Epithelial cell of esophagus (primary cell): ENCODE measurements at regions not wholly inside any gene's neighbourhood (a gene's known extent, or its start where the extent isn't known, plus 50 kb on each side); places are given as distances from the start of the nearest gene placed in this dataset.

ENCODE experiments used
- DNase-seq: peaks from one replicate; pipeline ENCODE4 v3.0.0; 2010; ENCODE audit warnings: low read depth
- H3K4me3 ChIP-seq: 2 replicates; pipeline ENCODE4 v1.5.1; 2011; ENCODE audit warnings: mild to moderate bottlenecking, low read length, control low read depth
- TF ChIP-seq, protein P1 (sequence below): IDR thresholded peaks from 2 replicates; pipeline ENCODE4 v1.5.1; 2011; ENCODE audit warnings: low read depth, mild to moderate bottlenecking, low read length, control low read depth, inconsistent platforms; ENCODE audit not compliant: insufficient read depth; ENCODE audit errors: missing control alignments

DNA sequence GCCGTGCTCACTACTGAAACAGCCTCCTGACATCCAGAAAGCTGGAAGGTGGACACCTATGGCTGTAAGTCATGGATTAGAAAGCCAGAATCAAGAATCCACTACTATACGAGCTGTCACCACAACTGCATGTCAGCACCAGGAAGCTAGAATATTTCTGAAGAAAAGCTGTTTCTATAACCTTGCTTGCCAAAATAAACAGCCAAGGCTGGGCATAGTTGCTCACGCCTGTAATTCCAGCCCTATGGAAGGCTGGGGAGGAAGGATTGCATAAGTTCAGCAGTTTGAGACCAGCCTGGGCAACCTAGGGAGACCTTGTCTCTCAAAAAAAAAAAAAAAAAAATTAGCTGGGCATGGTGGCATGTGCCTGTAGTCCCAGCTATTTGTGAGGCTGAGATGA, 96.3 kb upstream of the GAREM1 start:
- no peak overlapping the region for H3K4me3 ChIP-seq
- TF ChIP-seq, protein P1, sequence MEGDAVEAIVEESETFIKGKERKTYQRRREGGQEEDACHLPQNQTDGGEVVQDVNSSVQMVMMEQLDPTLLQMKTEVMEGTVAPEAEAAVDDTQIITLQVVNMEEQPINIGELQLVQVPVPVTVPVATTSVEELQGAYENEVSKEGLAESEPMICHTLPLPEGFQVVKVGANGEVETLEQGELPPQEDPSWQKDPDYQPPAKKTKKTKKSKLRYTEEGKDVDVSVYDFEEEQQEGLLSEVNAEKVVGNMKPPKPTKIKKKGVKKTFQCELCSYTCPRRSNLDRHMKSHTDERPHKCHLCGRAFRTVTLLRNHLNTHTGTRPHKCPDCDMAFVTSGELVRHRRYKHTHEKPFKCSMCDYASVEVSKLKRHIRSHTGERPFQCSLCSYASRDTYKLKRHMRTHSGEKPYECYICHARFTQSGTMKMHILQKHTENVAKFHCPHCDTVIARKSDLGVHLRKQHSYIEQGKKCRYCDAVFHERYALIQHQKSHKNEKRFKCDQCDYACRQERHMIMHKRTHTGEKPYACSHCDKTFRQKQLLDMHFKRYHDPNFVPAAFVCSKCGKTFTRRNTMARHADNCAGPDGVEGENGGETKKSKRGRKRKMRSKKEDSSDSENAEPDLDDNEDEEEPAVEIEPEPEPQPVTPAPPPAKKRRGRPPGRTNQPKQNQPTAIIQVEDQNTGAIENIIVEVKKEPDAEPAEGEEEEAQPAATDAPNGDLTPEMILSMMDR, result no peak
- no peak for DNase-seq

- H3K4me3 ChIP-seq, result no peak overlapping the region
- no peak for DNase-seq
- TF ChIP-seq, protein P1, result no peak
These were observed 83.1 kb upstream of the GAREM1 start for GRCh38 chr18:32553640-32554365.

DNA sequence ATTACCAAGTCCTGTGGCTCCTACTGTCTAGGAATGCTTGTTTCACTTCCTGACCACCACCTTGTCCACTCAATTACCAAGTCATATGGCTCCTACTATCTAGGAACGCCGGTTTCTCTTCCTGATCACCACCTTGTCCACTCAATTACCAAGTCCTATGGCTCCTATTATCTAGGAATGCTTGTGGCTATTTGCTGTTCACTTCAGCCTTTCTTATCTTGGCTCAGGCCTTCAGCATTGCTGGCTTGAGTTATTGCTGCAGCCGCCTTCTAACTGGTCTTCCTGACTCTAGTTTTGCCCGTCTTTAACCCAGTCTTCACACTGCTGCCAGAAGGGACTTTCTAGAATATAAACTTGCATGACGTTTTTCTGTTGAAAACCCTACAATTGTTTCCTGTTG, 82.5 kb upstream of the GAREM1 start:
- TF ChIP-seq, protein P1, result no peak
- no peak overlapping the region for H3K4me3 ChIP-seq
- DNase-seq, result no peak

DNA sequence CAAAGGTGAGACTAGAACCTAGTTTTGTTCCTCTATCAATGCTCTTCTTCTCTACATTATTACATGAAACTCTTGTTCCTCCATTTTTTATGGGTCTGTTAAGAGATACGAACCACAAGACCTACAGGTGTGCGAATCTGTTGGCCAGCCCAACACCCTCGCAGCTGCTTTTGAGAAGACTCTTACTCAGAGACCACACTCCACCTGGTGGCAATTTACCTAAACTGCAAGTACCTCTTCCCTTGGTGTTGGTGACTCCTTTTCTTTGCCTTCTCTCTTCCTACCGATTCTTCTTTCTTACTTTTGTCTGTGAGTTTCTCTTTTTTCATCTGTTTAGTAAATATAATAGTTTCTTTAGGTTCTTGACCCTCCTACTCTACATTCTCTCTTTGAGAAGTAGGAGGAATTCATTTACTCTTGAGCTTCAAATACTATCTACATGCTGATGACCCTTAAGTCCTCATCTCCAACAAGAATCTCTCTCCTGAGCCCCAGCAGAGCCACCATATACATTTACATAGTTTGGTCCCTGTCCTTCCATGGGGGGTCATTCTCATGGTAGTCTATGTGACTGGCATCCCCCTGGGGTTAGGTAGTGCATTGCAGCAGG, 81.8 kb upstream of the GAREM1 start:
- DNase-seq, result peak; percentile 85
- no peak overlapping the region for H3K4me3 ChIP-seq
- TF ChIP-seq, protein P1, result peak; percentile 87

GRCh38 chr18:32550963-32551362, 80.3 kb upstream of the GAREM1 start:
- no peak overlapping the region for H3K4me3 ChIP-seq
- peak; percentile 21 for DNase-seq
- TF ChIP-seq, protein P1, result peak; percentile 28

DNA sequence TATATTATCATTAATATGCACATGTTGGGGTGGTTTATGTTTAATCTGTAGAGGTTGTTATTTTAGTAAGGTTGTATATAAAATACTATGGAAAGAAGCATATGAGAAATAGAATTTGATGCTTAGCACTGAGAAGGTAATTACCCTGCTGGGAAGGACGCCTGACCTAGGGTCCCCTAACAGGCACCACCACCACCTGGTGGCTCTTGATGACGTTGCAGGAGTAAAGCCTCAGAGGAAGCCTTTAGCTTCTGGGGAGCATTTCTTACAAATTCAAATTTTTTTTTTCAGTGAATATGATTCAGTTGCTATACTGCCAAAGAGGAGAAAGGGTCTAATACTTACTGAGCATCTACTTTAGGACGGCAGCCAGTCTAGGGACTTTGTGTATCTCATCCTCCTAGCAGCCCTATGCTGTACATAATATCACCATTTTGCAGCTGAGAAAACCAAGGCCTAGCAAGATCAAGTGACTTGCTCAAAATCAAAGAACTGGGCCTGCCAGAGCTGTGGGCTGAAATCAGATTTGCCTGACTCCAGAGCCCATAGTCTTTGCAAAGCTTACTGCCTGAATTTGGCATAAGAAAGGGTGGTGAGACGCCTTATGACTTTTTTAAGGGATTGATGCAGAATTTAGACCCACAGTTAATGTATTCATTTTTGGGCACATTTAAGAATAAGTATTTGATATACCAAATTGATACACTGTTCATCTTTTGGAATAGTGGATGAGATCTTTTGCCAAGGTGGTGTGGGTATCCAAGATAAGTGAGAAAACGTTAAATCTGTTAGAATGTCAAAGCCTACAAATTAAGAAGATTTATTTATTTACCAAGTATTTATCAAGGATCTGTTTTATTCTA, 78.8 kb upstream of the GAREM1 start:
- peak; percentile 66 for DNase-seq
- TF ChIP-seq, protein P1, result peak; percentile 89
- no peak overlapping the region for H3K4me3 ChIP-seq
